Pancreas (tissue), 10 donors: ENCODE measurements at regions not wholly inside any gene's neighbourhood (a gene's known extent, or its start where the extent isn't known, plus 50 kb on each side); places are given as distances from the start of the nearest gene placed in this dataset.

ENCODE experiments used
- ATAC-seq, 4 donors: fragments of 200-7000 bp; cut with Tn5 transposase; one replicate each; pipeline versions ENCODE4 v1.8.0 to v1.9.1; 2020; ENCODE audit warnings: mild to moderate bottlenecking in 4 of 4, moderate library complexity in 4 of 4
- DNase-seq, 6 donors: peaks; one replicate each; pipeline ENCODE4 v3.0.0-alpha.2; 2020
- FAIRE-seq: peaks from 2 replicates; lab custom pipeline; 2012; peaks lifted over from hg19 to GRCh38; lab: Jason Lieb, UNC
- H3K27ac ChIP-seq, 4 donors: fragments of 200-600 bp; sonication (generic); 1 replicate in 3 of 4; 2 replicates in 1 of 4; pipeline versions ENCODE4 v1.5.0 to v1.8.0; 2020
- H3K27me3 ChIP-seq, 4 donors: fragments of 200-600 bp; one replicate each; pipeline ENCODE4 v1.8.0; 2021
- H3K36me3 ChIP-seq, 3 donors: fragments of 200-600 bp; sonication (generic) in 1 of 3; one replicate each; pipeline versions ENCODE4 v1.5.0 to v1.8.0; 2020 to 2021
- H3K4me1 ChIP-seq, 3 donors: fragments of 200-600 bp; one replicate each; pipeline ENCODE4 v1.8.0; 2021
- H3K4me3 ChIP-seq, 4 donors: fragments of 200-600 bp; sonication (generic) in 2 of 4; one replicate each; pipeline versions ENCODE4 v1.5.0 to v1.8.0; 2020 to 2021
- H3K9me3 ChIP-seq, 4 donors: fragments of 200-600 bp; one replicate each; pipeline ENCODE4 v1.8.0; 2021
- WGBS, 2 donors: extraction: QIAGEN DNeasy Blood & Tissue Kit; methylation state at CpG; one replicate each; pipeline ENCODE4 v1.1.7; 2013; 5-methylcytosine and 5-hydroxymethylcytosine counted together
- intact Hi-C, 3 donors: fragments of 100-400 bp; cut with DNase I; formaldehyde crosslinking; loops; one replicate each; pipeline versions ENCODE4 v1.11.1 to v1.14.2; 2022
- TF ChIP-seq, protein P1 (sequence below), 4 donors: fragments of 200-600 bp; sonication (generic) in 3 of 4; IDR thresholded peaks; one replicate each; pipeline versions ENCODE4 v1.5.0 to v1.8.0; 2021; ENCODE audit warnings: antibody characterized with exemption in 4 of 4
- donor health status: healthy with polysubstance abuse.
- donor health status: DM: no; HTN: no; CAD: no; lungs with moderate emphysema.
- donor health status: DM: no; HTN: no; CAD: no.
- donor health status: control.
- donor health status: control.
- donor health status: Bipolar disorder and iron deficiency.
- donor health status: DM: yes; HTN: yes; CAD: no.
- donor health status: DM: no; HTN: no; CAD: no.
- donor health status: DM: no; HTN: no; CAD: no.
- donor health status: DM: yes; HTN: yes; CAD: no.

- H3K27me3 ChIP-seq = no peaks in the 10 kb centered on the region
- FAIRE-seq = no peak
- H3K4me3 ChIP-seq = no peak overlapping the region
- intact Hi-C loops = no loop called here
- 63 to 67% methylated on average over 9 of the region's 9 CpGs for WGBS, 2 donors
- no peak for ATAC-seq
- H3K36me3 ChIP-seq = no peaks in the 10 kb centered on the region
- no peaks in the 10 kb centered on the region for H3K9me3 ChIP-seq
- DNase-seq = no peak
- H3K4me1 ChIP-seq = peaks cover 0 to 3% (median 0%) of the 10 kb centered on the region in 3 donors
- no peak overlapping the region for H3K27ac ChIP-seq
- TF ChIP-seq, protein P1, sequence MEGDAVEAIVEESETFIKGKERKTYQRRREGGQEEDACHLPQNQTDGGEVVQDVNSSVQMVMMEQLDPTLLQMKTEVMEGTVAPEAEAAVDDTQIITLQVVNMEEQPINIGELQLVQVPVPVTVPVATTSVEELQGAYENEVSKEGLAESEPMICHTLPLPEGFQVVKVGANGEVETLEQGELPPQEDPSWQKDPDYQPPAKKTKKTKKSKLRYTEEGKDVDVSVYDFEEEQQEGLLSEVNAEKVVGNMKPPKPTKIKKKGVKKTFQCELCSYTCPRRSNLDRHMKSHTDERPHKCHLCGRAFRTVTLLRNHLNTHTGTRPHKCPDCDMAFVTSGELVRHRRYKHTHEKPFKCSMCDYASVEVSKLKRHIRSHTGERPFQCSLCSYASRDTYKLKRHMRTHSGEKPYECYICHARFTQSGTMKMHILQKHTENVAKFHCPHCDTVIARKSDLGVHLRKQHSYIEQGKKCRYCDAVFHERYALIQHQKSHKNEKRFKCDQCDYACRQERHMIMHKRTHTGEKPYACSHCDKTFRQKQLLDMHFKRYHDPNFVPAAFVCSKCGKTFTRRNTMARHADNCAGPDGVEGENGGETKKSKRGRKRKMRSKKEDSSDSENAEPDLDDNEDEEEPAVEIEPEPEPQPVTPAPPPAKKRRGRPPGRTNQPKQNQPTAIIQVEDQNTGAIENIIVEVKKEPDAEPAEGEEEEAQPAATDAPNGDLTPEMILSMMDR (IDR thresholded peaks at IDR 0.05) = no peak
Measured at GRCh38 chr6:15090745-15091384, 155.0 kb upstream of the JARID2 start.

GRCh38 chr6:15096894-15097837, 148.7 kb upstream of the JARID2 start:
- no peaks in the 10 kb centered on the region for H3K9me3 ChIP-seq
- no peak overlapping the region for H3K4me3 ChIP-seq
- TF ChIP-seq, protein P1 (IDR thresholded peaks at IDR 0.05) = no peak
- H3K36me3 ChIP-seq = no peaks in the 10 kb centered on the region
- DNase-seq = no peak
- no peaks in the 10 kb centered on the region for H3K27me3 ChIP-seq
- no peak overlapping the region for H3K27ac ChIP-seq
- H3K4me1 ChIP-seq = no peaks in the 10 kb centered on the region
- FAIRE-seq = no peak
- WGBS, 2 donors = 84 to 88% methylated on average over 17 of the region's 17 CpGs
- intact Hi-C loops = no loop called here
- no peak for ATAC-seq

DNA sequence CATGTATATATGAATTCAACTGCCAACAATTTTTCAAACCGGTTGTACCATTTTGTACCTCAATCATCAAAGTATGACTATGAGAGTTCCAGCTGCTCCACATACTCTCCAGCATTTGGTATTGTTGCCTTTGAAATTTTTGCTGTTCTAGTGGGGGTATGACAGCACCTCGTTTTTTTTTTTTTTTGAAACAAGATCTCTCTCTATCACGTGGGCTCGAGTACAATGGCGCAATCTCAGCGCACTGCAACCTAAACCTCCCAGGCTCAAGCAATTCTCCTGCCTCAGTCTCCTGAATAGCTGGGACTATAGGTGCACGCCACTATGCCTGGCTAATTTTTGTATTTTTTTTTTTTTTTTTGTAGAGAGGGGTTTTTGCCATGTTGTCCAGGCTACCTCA, 144.7 kb upstream of the JARID2 start:
- ATAC-seq (no peak), FAIRE-seq (no peak), DNase-seq (no peak)
- intact Hi-C loops = loop anchor here in 1 of 3 donors (10.0 kb wide), 1 partner anchor 756 kb away; no protein-coding TSS in a partner anchor
- no peaks in the 10 kb centered on the region for H3K27me3 ChIP-seq
- no peak overlapping the region for H3K27ac ChIP-seq
- WGBS, 2 donors = 85 to 86% methylated on average over 7 of the region's 7 CpGs
- no peaks in the 10 kb centered on the region for H3K9me3 ChIP-seq
- no peaks in the 10 kb centered on the region for H3K4me1 ChIP-seq
- H3K4me3 ChIP-seq = no peak overlapping the region
- no peaks in the 10 kb centered on the region for H3K36me3 ChIP-seq
- TF ChIP-seq, protein P1 (IDR thresholded peaks at IDR 0.05) = no peak

DNA sequence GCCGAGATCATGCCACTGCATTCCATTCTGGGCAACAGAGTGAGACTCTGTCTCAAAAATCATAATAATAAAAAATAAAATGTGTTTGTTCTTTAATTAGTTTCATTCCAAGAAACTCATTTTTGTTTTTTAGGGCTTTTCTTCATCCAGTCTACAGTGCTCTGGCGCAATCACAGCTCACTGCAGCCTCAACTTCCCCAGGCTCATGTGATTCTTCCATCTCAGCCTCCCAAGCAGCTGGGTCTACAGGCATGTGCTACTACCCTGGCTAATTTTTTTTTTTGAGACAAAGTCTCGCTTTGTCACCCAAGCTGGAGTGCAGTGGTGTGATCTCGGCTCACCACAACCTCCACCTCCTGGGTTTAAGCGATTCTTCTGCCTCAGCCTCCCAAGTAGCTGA, 143.6 kb upstream of the JARID2 start:
- WGBS, 2 donors = 94 to 97% methylated on average over 5 of the region's 5 CpGs
- Histone ChIP-seq H3K36me3 (no peaks in the 10 kb centered on the region), H3K4me1 (no peaks in the 10 kb centered on the region), H3K27me3 (no peaks in the 10 kb centered on the region), H3K9me3 (no peaks in the 10 kb centered on the region), H3K4me3 (no peak overlapping the region), H3K27ac (no peak overlapping the region)
- TF ChIP-seq, protein P1 (IDR thresholded peaks at IDR 0.05) = no peak
- FAIRE-seq = no peak
- intact Hi-C loops = loop anchor here in 1 of 3 donors (10.0 kb wide), 1 partner anchor 757 kb away; no protein-coding TSS in a partner anchor
- ATAC-seq = no peak
- no peak for DNase-seq
